ENCODE measurements at regions not wholly inside any gene's neighbourhood (a gene's known extent, or its start where the extent isn't known, plus 50 kb on each side); places are given as distances from the start of the nearest gene placed in this dataset.

DNA sequence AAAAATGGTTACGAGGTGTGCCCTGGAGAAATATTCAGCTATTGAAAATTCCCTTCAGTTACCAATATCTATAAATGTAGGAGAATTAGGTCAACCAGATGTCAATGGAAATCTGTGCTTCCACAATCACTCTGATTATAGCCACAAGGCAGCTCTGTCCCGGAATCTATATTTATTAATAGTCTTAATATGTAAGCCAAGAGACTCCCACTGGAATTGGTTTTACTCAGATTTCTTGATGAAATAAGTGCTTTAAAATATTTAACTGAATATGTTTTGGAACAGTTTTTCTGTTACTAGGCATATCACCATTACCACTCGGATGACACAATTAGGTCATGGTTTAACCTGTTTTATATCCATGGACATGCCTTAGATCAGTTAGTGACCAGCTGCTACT lies 169.6 kb downstream of the POM121L12 start:
- Histone ChIP-seq H3K27me3 (ENCODE audit: control insufficient read depth in 3 of 3, insufficient read depth in 3 of 3, low read length in 2 of 3) (no peaks in the 10 kb centered on the region), H3K4me1 (ENCODE audit: control insufficient read depth in 5 of 5, insufficient read depth in 5 of 5, low read length in 5 of 5) (no peaks in the 10 kb centered on the region), H3K9ac (ENCODE audit: insufficient read depth in 1 of 2, low read length in 2 of 2) (no peak overlapping the region), H3K9me3 (ENCODE audit: control insufficient read depth in 4 of 4, insufficient read depth in 3 of 4, low read length in 3 of 4) (peaks cover 0 to 2% (median 0%) of the 10 kb centered on the region in 4 donors), H3K36me3 (ENCODE audit: control insufficient read depth in 4 of 4, insufficient read depth in 4 of 4, low read length in 4 of 4) (no peaks in the 10 kb centered on the region), H3K4me3 (no peak overlapping the region), H3K27ac (ENCODE audit: low read depth in 1 of 2, low read length in 1 of 2) (no peak overlapping the region)
- WGBS, 2 donors, result 91 to 96% methylated on average over 3 of the region's 3 CpGs
- ATAC-seq (ENCODE audit: insufficient read depth, low FRiP score) (no peak), DNase-seq (no peak)
- TF ChIP-seq, protein P1, sequence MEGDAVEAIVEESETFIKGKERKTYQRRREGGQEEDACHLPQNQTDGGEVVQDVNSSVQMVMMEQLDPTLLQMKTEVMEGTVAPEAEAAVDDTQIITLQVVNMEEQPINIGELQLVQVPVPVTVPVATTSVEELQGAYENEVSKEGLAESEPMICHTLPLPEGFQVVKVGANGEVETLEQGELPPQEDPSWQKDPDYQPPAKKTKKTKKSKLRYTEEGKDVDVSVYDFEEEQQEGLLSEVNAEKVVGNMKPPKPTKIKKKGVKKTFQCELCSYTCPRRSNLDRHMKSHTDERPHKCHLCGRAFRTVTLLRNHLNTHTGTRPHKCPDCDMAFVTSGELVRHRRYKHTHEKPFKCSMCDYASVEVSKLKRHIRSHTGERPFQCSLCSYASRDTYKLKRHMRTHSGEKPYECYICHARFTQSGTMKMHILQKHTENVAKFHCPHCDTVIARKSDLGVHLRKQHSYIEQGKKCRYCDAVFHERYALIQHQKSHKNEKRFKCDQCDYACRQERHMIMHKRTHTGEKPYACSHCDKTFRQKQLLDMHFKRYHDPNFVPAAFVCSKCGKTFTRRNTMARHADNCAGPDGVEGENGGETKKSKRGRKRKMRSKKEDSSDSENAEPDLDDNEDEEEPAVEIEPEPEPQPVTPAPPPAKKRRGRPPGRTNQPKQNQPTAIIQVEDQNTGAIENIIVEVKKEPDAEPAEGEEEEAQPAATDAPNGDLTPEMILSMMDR (IDR thresholded peaks at IDR 0.05; ENCODE audit: control extremely low read depth, extremely low read depth), result no peak

DNA sequence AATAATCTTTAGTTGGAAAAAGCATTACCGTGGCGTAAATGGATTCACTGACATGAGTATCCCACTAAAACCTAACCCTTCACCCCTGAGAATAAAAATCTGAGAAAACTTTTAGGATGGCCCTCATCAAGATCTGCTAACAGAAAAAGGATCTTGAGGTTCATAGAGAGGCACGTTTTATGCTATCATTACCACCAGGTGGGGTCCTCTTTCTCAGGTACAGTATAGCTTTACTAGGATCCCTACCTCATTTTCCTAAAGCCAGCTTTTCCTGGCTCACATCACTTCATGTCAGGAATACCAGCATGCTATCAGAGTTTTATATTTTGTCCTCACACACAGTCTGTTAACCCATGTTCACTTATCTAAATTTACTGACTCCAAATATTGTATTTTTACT lies 173.7 kb downstream of the POM121L12 start:
- Histone ChIP-seq H3K9me3 (ENCODE audit: control insufficient read depth in 4 of 4, insufficient read depth in 3 of 4, low read length in 3 of 4) (peaks cover 0 to 13% (median 7%) of the 10 kb centered on the region in 4 donors), H3K4me3 (no peak overlapping the region), H3K27ac (ENCODE audit: low read depth in 1 of 2, low read length in 1 of 2) (no peak overlapping the region), H3K9ac (ENCODE audit: insufficient read depth in 1 of 2, low read length in 2 of 2) (no peak overlapping the region), H3K27me3 (ENCODE audit: control insufficient read depth in 3 of 3, insufficient read depth in 3 of 3, low read length in 2 of 3) (no peaks in the 10 kb centered on the region), H3K36me3 (ENCODE audit: control insufficient read depth in 4 of 4, insufficient read depth in 4 of 4, low read length in 4 of 4) (no peaks in the 10 kb centered on the region), H3K4me1 (ENCODE audit: control insufficient read depth in 5 of 5, insufficient read depth in 5 of 5, low read length in 5 of 5) (no peaks in the 10 kb centered on the region)
- DNase-seq (no peak), ATAC-seq (ENCODE audit: insufficient read depth, low FRiP score) (no peak)
- TF ChIP-seq, protein P1 (IDR thresholded peaks at IDR 0.05; ENCODE audit: control extremely low read depth, extremely low read depth), result no peak
- WGBS, 2 donors, result 70 to 73% methylated on average over 3 of the region's 3 CpGs

DNA sequence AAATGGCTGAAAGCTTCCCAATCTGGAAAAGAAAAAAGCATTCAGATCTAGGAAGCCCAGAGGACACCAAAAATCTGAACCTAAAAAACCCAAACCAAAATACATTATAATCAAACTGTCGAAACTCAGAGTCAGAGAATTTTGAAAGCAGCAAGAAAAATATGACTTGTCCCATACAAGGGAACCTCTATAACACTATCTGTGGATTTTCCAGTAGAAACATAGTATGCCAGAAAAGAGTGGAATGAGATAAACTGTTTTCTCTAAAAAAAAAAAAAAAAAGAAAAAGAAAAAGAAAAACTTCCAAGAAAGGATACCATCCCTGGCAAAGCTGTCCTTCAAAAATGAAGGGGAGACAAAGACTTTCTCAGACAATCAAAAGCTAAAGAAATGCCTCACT lies 179.0 kb downstream of the POM121L12 start:
- DNase-seq (no peak), ATAC-seq (ENCODE audit: insufficient read depth, low FRiP score) (no peak)
- no peaks in the 10 kb centered on the region for H3K36me3 ChIP-seq (ENCODE audit: control insufficient read depth in 4 of 4, insufficient read depth in 4 of 4, low read length in 4 of 4)
- TF ChIP-seq, protein P1 (IDR thresholded peaks at IDR 0.05; ENCODE audit: control extremely low read depth, extremely low read depth), result no peak
- no peak overlapping the region for H3K9ac ChIP-seq (ENCODE audit: insufficient read depth in 1 of 2, low read length in 2 of 2)
- peaks cover 0 to 4% (median 0%) of the 10 kb centered on the region in 5 donors for H3K4me1 ChIP-seq (ENCODE audit: control insufficient read depth in 5 of 5, insufficient read depth in 5 of 5, low read length in 5 of 5)
- peaks cover 0 to 10% (median 0%) of the 10 kb centered on the region in 3 donors for H3K27me3 ChIP-seq (ENCODE audit: control insufficient read depth in 3 of 3, insufficient read depth in 3 of 3, low read length in 2 of 3)
- no peak overlapping the region for H3K4me3 ChIP-seq
- peaks cover 0 to 20% (median 16%) of the 10 kb centered on the region in 4 donors for H3K9me3 ChIP-seq (ENCODE audit: control insufficient read depth in 4 of 4, insufficient read depth in 3 of 4, low read length in 3 of 4)
- H3K27ac ChIP-seq (ENCODE audit: low read depth in 1 of 2, low read length in 1 of 2), result no peak overlapping the region
- WGBS, 2 donors, result 76 to 81% methylated on average over 1 of the region's 1 CpG

Measured in lung (tissue), 11 donors.